ENCODE measurements at regions not wholly inside any gene's neighbourhood (a gene's known extent, or its start where the extent isn't known, plus 50 kb on each side); places are given as distances from the start of the nearest gene placed in this dataset.
A peak's percentile ranks its signal among the peaks of the same experiment; 100 is the strongest.
"Not testable (repeated sequence)": the region's sequence is repeated elsewhere in the genome, so short reads cannot be mapped to it uniquely, and the experiment has no call there.

DNA sequence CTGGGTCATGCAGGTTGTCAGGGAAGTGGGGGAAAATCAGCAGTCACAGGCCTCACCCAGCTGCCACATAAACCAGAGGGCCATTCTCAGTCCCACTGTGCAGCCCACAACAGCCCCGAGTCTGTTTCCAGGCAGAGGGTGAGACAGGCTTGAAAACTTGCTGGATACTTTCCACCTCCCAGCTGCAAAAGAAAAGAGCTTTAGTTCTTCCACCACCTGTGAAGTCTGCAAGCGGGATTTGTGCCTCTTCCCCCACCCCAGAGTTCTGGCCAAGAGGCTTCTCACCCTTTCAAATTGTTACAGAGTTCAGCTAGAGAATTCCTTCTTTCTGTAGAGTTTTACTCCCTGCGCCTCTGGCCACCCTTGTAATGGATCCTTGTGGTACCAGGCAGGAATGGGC lies 115.5 kb upstream of the ZDHHC15 start:
- no peaks in the 10 kb centered on the region for H3K4me1 ChIP-seq
- TF ChIP-seq CTCF (IDR thresholded peaks at IDR 0.05) = no peak
- no peak for TF ChIP-seq POLR2A (IDR thresholded peaks at IDR 0.05)
- H3K36me3 ChIP-seq = no peaks in the 10 kb centered on the region
- H3K27ac ChIP-seq = no peak overlapping the region
- H3K4me3 ChIP-seq = no peak overlapping the region
- H3K27me3 ChIP-seq = no peaks in the 10 kb centered on the region
- H3K9me3 ChIP-seq = no peaks in the 10 kb centered on the region
- no peak for DNase-seq

GRCh38 chrX:75625232-75625631 lies 102.4 kb upstream of the ZDHHC15 start:
- H3K27me3 ChIP-seq = no peaks in the 10 kb centered on the region
- H3K36me3 ChIP-seq = no peaks in the 10 kb centered on the region
- H3K4me1 ChIP-seq = no peaks in the 10 kb centered on the region
- no peak overlapping the region for H3K27ac ChIP-seq
- no peak for DNase-seq
- TF ChIP-seq POLR2A (IDR thresholded peaks at IDR 0.05) (no peak), CTCF (IDR thresholded peaks at IDR 0.05) (no peak)
- H3K9me3 ChIP-seq = no peaks in the 10 kb centered on the region
- H3K4me3 ChIP-seq = no peak overlapping the region

- DNase-seq = no peak
- TF ChIP-seq CTCF (IDR thresholded peaks at IDR 0.05) (peak in 1 of 6 experiments; percentile 9), POLR2A (IDR thresholded peaks at IDR 0.05) (no peak)
Measured at GRCh38 chrX:75623535-75623934, 100.7 kb upstream of the ZDHHC15 start.

GRCh38 chrX:75609406-75609805 lies 86.6 kb upstream of the ZDHHC15 start:
- no peak overlapping the region for H3K27ac ChIP-seq
- no peak overlapping the region for H3K4me3 ChIP-seq
- no peaks in the 10 kb centered on the region for H3K9me3 ChIP-seq
- H3K4me1 ChIP-seq = no peaks in the 10 kb centered on the region
- H3K36me3 ChIP-seq = no peaks in the 10 kb centered on the region
- DNase-seq = no peak
- no peak for TF ChIP-seq POLR2A (IDR thresholded peaks at IDR 0.05)
- no peak for TF ChIP-seq CTCF (IDR thresholded peaks at IDR 0.05)
- H3K27me3 ChIP-seq = no peaks in the 10 kb centered on the region

More at GRCh38 chrX:75623535-75623934, 100.7 kb upstream of the ZDHHC15 start:
- Histone ChIP-seq H3K27ac (no peak overlapping the region), H3K4me1 (no peaks in the 10 kb centered on the region), H3K27me3 (no peaks in the 10 kb centered on the region), H3K36me3 (no peaks in the 10 kb centered on the region), H3K4me3 (no peak overlapping the region), H3K9me3 (no peaks in the 10 kb centered on the region)

DNA sequence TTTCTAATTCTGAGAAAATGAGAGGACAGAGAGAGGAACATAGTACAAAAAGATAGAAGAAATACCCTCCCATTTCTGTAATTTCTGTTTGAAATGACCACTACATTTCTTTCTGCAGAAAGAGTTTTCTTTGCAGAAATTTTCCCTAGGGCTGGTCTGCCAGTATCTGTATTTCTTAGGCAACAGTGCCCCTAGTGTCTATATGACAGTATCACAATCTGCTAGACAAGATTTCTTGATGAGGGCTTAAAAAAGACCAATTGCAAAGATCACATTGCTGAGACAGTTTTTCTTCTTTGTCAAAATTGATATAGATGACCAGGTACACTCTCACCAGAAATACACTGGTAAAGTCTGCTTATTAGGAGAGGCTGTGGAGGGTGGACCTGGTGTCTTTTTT lies 81.0 kb upstream of the ZDHHC15 start:
- Histone ChIP-seq H3K4me3 (no peak overlapping the region), H3K4me1 (no peaks in the 10 kb centered on the region), H3K27me3 (no peaks in the 10 kb centered on the region), H3K36me3 (no peaks in the 10 kb centered on the region), H3K9me3 (no peaks in the 10 kb centered on the region), H3K27ac (no peak overlapping the region)
- DNase-seq = no peak
- TF ChIP-seq POLR2A (IDR thresholded peaks at IDR 0.05) (no peak), CTCF (IDR thresholded peaks at IDR 0.05) (peak; percentile 16 to 59 (median 42))

DNA sequence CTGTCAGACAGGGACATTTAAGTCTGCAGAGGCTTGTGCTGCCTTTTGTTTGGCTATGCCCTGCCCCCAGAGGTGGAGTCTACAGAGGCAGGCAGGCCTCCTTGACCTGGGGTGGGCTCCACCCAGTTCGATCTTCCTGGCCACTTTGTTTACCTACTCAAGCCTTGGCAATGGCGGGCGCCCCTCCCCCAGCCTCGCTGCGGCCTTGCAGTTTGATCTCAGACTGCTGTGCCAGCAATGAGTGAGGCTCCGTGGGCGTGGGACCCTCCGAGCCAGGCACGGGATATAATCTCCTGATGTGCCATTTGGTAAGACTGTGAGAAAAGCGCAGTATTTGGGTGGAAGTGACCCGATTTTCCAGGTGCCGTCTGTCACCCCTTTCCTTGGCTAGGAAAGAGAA lies 79.2 kb upstream of the ZDHHC15 start:
- H3K4me1 ChIP-seq, H3K9me3 ChIP-seq, H3K36me3 ChIP-seq, H3K27me3 ChIP-seq, H3K4me3 ChIP-seq, DNase-seq, H3K27ac ChIP-seq: not testable (repeated sequence)

All from Peyer's patch (tissue), 4 donors.